CD14-positive monocyte (primary cell): ENCODE measurements at regions not wholly inside any gene's neighbourhood (a gene's known extent, or its start where the extent isn't known, plus 50 kb on each side); places are given as distances from the start of the nearest gene placed in this dataset.
A peak's percentile ranks its signal among the peaks of the same experiment; 100 is the strongest.
"Not testable (repeated sequence)": the region's sequence is repeated elsewhere in the genome, so short reads cannot be mapped to it uniquely, and the experiment has no call there.

Experiments
- DNase-seq, 3 donors: peaks; one replicate each; pipeline ENCODE4 v3.0.0-alpha.2; 2011 to 2022
- H2AFZ ChIP-seq: 2 replicates; pipeline ENCODE4 v1.6.0; 2012; ENCODE audit warnings: mild to moderate bottlenecking, low read depth, low read length, inconsistent platforms; ENCODE audit not compliant: insufficient read depth, poor library complexity, severe bottlenecking
- H3K27ac ChIP-seq, 2 donors: 1 replicate in 1 of 2; 2 replicates in 1 of 2; pipeline ENCODE4 v1.5.1; 2012 to 2013; ENCODE audit warnings: low read length in 2 of 2, control low read depth in 1 of 2, inconsistent platforms in 1 of 2, low read depth in 1 of 2, mild to moderate bottlenecking in 1 of 2
- H3K27me3 ChIP-seq, 2 donors: one replicate each; pipeline versions ENCODE4 v1.6.0 to v1.6.1; 2011 to 2013; ENCODE audit warnings: low read length in 2 of 2; ENCODE audit not compliant: control insufficient read depth in 2 of 2, insufficient read depth in 2 of 2
- H3K36me3 ChIP-seq, 2 donors: replicated peaks in 1 of 2; 1 replicate in 1 of 2; 2 replicates in 1 of 2; pipeline versions ENCODE4 v1.5.1 to v1.6.1; 2012 to 2013; ENCODE audit warnings: low read length in 2 of 2, control low read depth in 1 of 2, inconsistent platforms in 1 of 2, mild to moderate bottlenecking in 1 of 2; ENCODE audit not compliant: insufficient read depth in 2 of 2, control insufficient read depth in 1 of 2
- H3K4me1 ChIP-seq, 2 donors: 1 replicate in 1 of 2; 2 replicates in 1 of 2; pipeline versions ENCODE4 v1.5.1 to v1.6.1; 2012 to 2013; ENCODE audit warnings: low read length in 2 of 2, control low read depth in 1 of 2, inconsistent platforms in 1 of 2, mild to moderate bottlenecking in 1 of 2, moderate library complexity in 1 of 2; ENCODE audit not compliant: insufficient read depth in 2 of 2, control insufficient read depth in 1 of 2
- H3K4me2 ChIP-seq: replicated peaks from 2 replicates; pipeline ENCODE3; 2012; ENCODE audit warnings: low read length, moderate library complexity, mild to moderate bottlenecking; ENCODE audit not compliant: poor library complexity, severe bottlenecking; ENCODE audit errors: extremely low read depth
- H3K4me3 ChIP-seq, 3 experiments: fragments of 200-600 bp in 1 of 3; sonication (generic) in 1 of 3; replicated peaks in 1 of 3; 1 replicate in 2 of 3; 2 replicates in 1 of 3; pipeline ENCODE4 v1.5.1; 2011 to 2013; ENCODE audit warnings: low read length in 3 of 3, mild to moderate bottlenecking in 3 of 3, control low read depth in 2 of 3, low read depth in 2 of 3, inconsistent platforms in 1 of 3, moderate library complexity in 1 of 3
- H3K79me2 ChIP-seq: 2 replicates; pipeline ENCODE4 v1.6.0; 2012; ENCODE audit warnings: mild to moderate bottlenecking, control low read depth, inconsistent platforms, low read length, moderate library complexity; ENCODE audit not compliant: insufficient read depth
- H3K9ac ChIP-seq: 2 replicates; pipeline ENCODE4 v1.6.0; 2017; ENCODE audit warnings: low read length, mild to moderate bottlenecking; ENCODE audit not compliant: insufficient read depth, poor library complexity, severe bottlenecking
- H3K9me3 ChIP-seq, 2 donors: replicated peaks in 1 of 2; 1 replicate in 1 of 2; 2 replicates in 1 of 2; pipeline versions ENCODE4 v1.5.1 to v1.6.1; 2012 to 2013; ENCODE audit warnings: low read length in 2 of 2, control low read depth in 1 of 2; ENCODE audit not compliant: control insufficient read depth in 1 of 2, insufficient read depth in 1 of 2
- H4K20me1 ChIP-seq: 2 replicates; pipeline ENCODE4 v1.6.0; 2012; ENCODE audit warnings: mild to moderate bottlenecking, low read length, control low read depth, moderate library complexity; ENCODE audit not compliant: insufficient read depth
- H3K27ac Mint-ChIP-seq, 7 donors: one replicate each; pipeline ENCODE4 v1.8.0; 2020; ENCODE audit warnings: mild to moderate bottlenecking in 7 of 7, mixed read lengths in 7 of 7, moderate library complexity in 6 of 7, inconsistent platforms in 2 of 7
- H3K27me3 Mint-ChIP-seq, 3 donors: one replicate each; pipeline ENCODE4 v1.8.0; 2021 to 2022; ENCODE audit warnings: low read depth in 3 of 3, mild to moderate bottlenecking in 3 of 3, mixed read lengths in 3 of 3, moderate library complexity in 3 of 3, inconsistent platforms in 1 of 3
- H3K36me3 Mint-ChIP-seq, 2 donors: one replicate each; pipeline ENCODE4 v1.8.0; 2020; ENCODE audit warnings: mixed read lengths in 2 of 2, inconsistent platforms in 1 of 2, mild to moderate bottlenecking in 1 of 2
- H3K4me1 Mint-ChIP-seq: one replicate; pipeline ENCODE4 v1.8.0; 2020; ENCODE audit warnings: mild to moderate bottlenecking, mixed read lengths
- H3K4me3 Mint-ChIP-seq, 2 donors: one replicate each; pipeline ENCODE4 v1.8.0; 2020; ENCODE audit warnings: mild to moderate bottlenecking in 2 of 2, mixed read lengths in 2 of 2, moderate library complexity in 1 of 2
- H3K9me3 Mint-ChIP-seq, 7 donors: one replicate each; pipeline ENCODE4 v1.8.0; 2020 to 2022; ENCODE audit warnings: mixed read lengths in 7 of 7, mild to moderate bottlenecking in 6 of 7, moderate library complexity in 6 of 7, inconsistent platforms in 2 of 7
- WGBS: methylation state at CpG from one replicate; pipeline ENCODE4 v1.1.5; 2013; ENCODE audit warnings: missing lambda C conversion rate; ENCODE audit not compliant: insufficient coverage; 5-methylcytosine and 5-hydroxymethylcytosine counted together
- intact Hi-C, 2 donors: fragments of 100-400 bp; cut with micrococcal nuclease; formaldehyde crosslinking; loops; one replicate each; pipeline versions ENCODE4 v1.15.0 to v1.15.1; 2023

- peak overlapping the region in 2 of 7 donors; percentile 2 to 42 for H3K27ac Mint-ChIP-seq
- H3K27me3 Mint-ChIP-seq, H3K4me3 Mint-ChIP-seq, H3K27me3 ChIP-seq, H2AFZ ChIP-seq, H3K4me1 Mint-ChIP-seq, H3K4me2 ChIP-seq, intact Hi-C loops, H3K4me1 ChIP-seq, H3K27ac ChIP-seq, H3K9ac ChIP-seq, H3K9me3 ChIP-seq, H3K79me2 ChIP-seq, H4K20me1 ChIP-seq, H3K9me3 Mint-ChIP-seq, H3K4me3 ChIP-seq, DNase-seq, H3K36me3 ChIP-seq, H3K36me3 Mint-ChIP-seq: not testable (repeated sequence)
- WGBS: no CpG with 5 or more reads among the region's 3 CpGs
These were observed 288.1 kb upstream of the PLGLB1 start for GRCh38 chr2:87309785-87310184.

GRCh38 chr2:87311896-87312441, 290.3 kb upstream of the PLGLB1 start:
- whole genome bisulfite sequencing: no CpG with 5 or more reads among the region's 6 CpGs
- H3K4me3 ChIP-seq, H3K36me3 ChIP-seq, H3K27me3 Mint-ChIP-seq, H4K20me1 ChIP-seq, H3K27ac Mint-ChIP-seq, H3K4me2 ChIP-seq, H3K9ac ChIP-seq, H3K4me3 Mint-ChIP-seq, H3K4me1 ChIP-seq, DNase-seq, H3K4me1 Mint-ChIP-seq, H3K27ac ChIP-seq, H3K79me2 ChIP-seq, H3K27me3 ChIP-seq, H3K9me3 Mint-ChIP-seq, intact Hi-C loops, H3K36me3 Mint-ChIP-seq, H3K9me3 ChIP-seq, H2AFZ ChIP-seq: not testable (repeated sequence)

GRCh38 chr2:87314622-87315021, 293.0 kb upstream of the PLGLB1 start:
- H4K20me1 ChIP-seq, H2AFZ ChIP-seq, intact Hi-C loops, H3K4me3 Mint-ChIP-seq, H3K27me3 Mint-ChIP-seq, H3K4me2 ChIP-seq, H3K36me3 Mint-ChIP-seq, H3K36me3 ChIP-seq, H3K27me3 ChIP-seq, H3K4me1 ChIP-seq, H3K79me2 ChIP-seq, H3K9me3 ChIP-seq, DNase-seq, H3K9ac ChIP-seq, H3K4me1 Mint-ChIP-seq, H3K27ac ChIP-seq, H3K4me3 ChIP-seq, H3K27ac Mint-ChIP-seq, H3K9me3 Mint-ChIP-seq: not testable (repeated sequence)
- WGBS: no CpG with 5 or more reads among the region's 3 CpGs

- intact Hi-C loops, H3K27ac ChIP-seq, H3K27me3 ChIP-seq, H3K9me3 ChIP-seq, H3K27me3 Mint-ChIP-seq, H3K27ac Mint-ChIP-seq, H3K36me3 ChIP-seq, DNase-seq, H3K4me3 ChIP-seq, H3K79me2 ChIP-seq, H4K20me1 ChIP-seq, H3K36me3 Mint-ChIP-seq, H3K4me2 ChIP-seq, H3K4me3 Mint-ChIP-seq, H2AFZ ChIP-seq, H3K4me1 Mint-ChIP-seq, H3K9ac ChIP-seq, H3K4me1 ChIP-seq, H3K9me3 Mint-ChIP-seq: not testable (repeated sequence)
- WGBS: no CpG with 5 or more reads among the region's 6 CpGs
These were observed 293.7 kb upstream of the PLGLB1 start for GRCh38 chr2:87315183-87315902.
